Neuronal stem cell (in vitro differentiated cells): ENCODE measurements at regions not wholly inside any gene's neighbourhood (a gene's known extent, or its start where the extent isn't known, plus 50 kb on each side); places are given as distances from the start of the nearest gene placed in this dataset.
A peak's percentile ranks its signal among the peaks of the same experiment; 100 is the strongest.

ENCODE experiments used
- DNase-seq: peaks from one replicate; pipeline ENCODE4 v3.0.0-alpha.2; 2013; ENCODE audit warnings: low spot score
- H2AFZ ChIP-seq: one replicate; pipeline ENCODE4 v1.6.1; 2013; ENCODE audit warnings: mild to moderate bottlenecking, low read length, inconsistent platforms
- H2AK5ac ChIP-seq: 2 replicates; pipeline ENCODE4 v1.6.1; 2013; ENCODE audit warnings: low read depth, mild to moderate bottlenecking, inconsistent platforms, low read length, moderate library complexity, mixed read lengths
- H2BK120ac ChIP-seq: 2 replicates; pipeline ENCODE4 v1.6.1; 2013; ENCODE audit warnings: low read depth, mild to moderate bottlenecking, inconsistent platforms, low read length, moderate library complexity, mixed read lengths
- H2BK12ac ChIP-seq: one replicate; pipeline ENCODE4 v1.6.1; 2013; ENCODE audit warnings: low read length, inconsistent platforms
- H2BK15ac ChIP-seq: 2 replicates; pipeline ENCODE4 v1.6.1; 2013; ENCODE audit warnings: mild to moderate bottlenecking, low read length, inconsistent platforms, mixed read lengths
- H2BK5ac ChIP-seq: one replicate; pipeline ENCODE4 v1.6.1; 2013; ENCODE audit warnings: inconsistent platforms, mild to moderate bottlenecking, low read length, moderate library complexity
- H3K14ac ChIP-seq: one replicate; pipeline ENCODE4 v1.6.1; 2013; ENCODE audit warnings: low read length, inconsistent platforms
- H3K18ac ChIP-seq: 2 replicates; pipeline ENCODE4 v1.6.1; 2013; ENCODE audit warnings: low read length, inconsistent platforms
- H3K23ac ChIP-seq: 2 replicates; pipeline ENCODE4 v1.6.1; 2013; ENCODE audit warnings: low read depth, mild to moderate bottlenecking, mixed read lengths, low read length, inconsistent platforms; ENCODE audit not compliant: poor library complexity
- H3K27ac ChIP-seq: replicated peaks from 3 replicates; pipeline ENCODE4 v1.5.1; 2013; ENCODE audit warnings: low read length, inconsistent platforms
- H3K27me3 ChIP-seq, 3 experiments: 2 replicates each; pipeline ENCODE4 v1.6.1; 2013; ENCODE audit warnings: low read length in 3 of 3, mild to moderate bottlenecking in 2 of 3, inconsistent platforms in 1 of 3, low read depth in 1 of 3, mixed read lengths in 1 of 3, moderate library complexity in 1 of 3; ENCODE audit not compliant: control insufficient read depth in 3 of 3, insufficient read depth in 3 of 3
- H3K36me3 ChIP-seq, 2 donors: replicated peaks in 1 of 2; 2 replicates each; pipeline ENCODE4 v1.6.1; 2013; ENCODE audit warnings: low read length in 2 of 2; ENCODE audit not compliant: control insufficient read depth in 2 of 2, insufficient read depth in 2 of 2
- H3K4ac ChIP-seq: 2 replicates; pipeline ENCODE4 v1.6.1; 2013; ENCODE audit warnings: inconsistent platforms, mild to moderate bottlenecking, low read length, moderate library complexity
- H3K4me1 ChIP-seq, 2 donors: 1 replicate in 1 of 2; 2 replicates in 1 of 2; pipeline ENCODE4 v1.6.1; 2013; ENCODE audit warnings: low read length in 2 of 2, low read depth in 1 of 2; ENCODE audit not compliant: control insufficient read depth in 2 of 2, insufficient read depth in 1 of 2
- H3K4me2 ChIP-seq: one replicate; pipeline ENCODE4 v1.6.1; 2013; ENCODE audit warnings: mild to moderate bottlenecking, low read length, inconsistent platforms; ENCODE audit not compliant: insufficient read depth, poor library complexity, severe bottlenecking
- H3K4me3 ChIP-seq, 2 donors: 2 replicates each; pipeline ENCODE4 v1.5.1; 2013; ENCODE audit warnings: low read length in 2 of 2, mild to moderate bottlenecking in 2 of 2, inconsistent platforms in 1 of 2, moderate library complexity in 1 of 2
- H3K79me1 ChIP-seq: one replicate; pipeline ENCODE4 v1.6.1; 2013; ENCODE audit warnings: low read depth, mild to moderate bottlenecking, inconsistent platforms, low read length, moderate library complexity
- H3K9ac ChIP-seq: one replicate; pipeline ENCODE4 v1.6.1; 2013; ENCODE audit warnings: mild to moderate bottlenecking, low read depth, low read length, inconsistent platforms; ENCODE audit not compliant: poor library complexity
- H3K9me3 ChIP-seq, 2 donors: replicated peaks in 1 of 2; 2 replicates each; pipeline versions ENCODE3 to v1.6.1; 2013; ENCODE audit warnings: low read length in 2 of 2, mild to moderate bottlenecking in 2 of 2, inconsistent platforms in 1 of 2, low read depth in 1 of 2, mixed read lengths in 1 of 2, moderate library complexity in 1 of 2; ENCODE audit not compliant: control insufficient read depth in 2 of 2, insufficient read depth in 1 of 2
- H4K8ac ChIP-seq: one replicate; pipeline ENCODE4 v1.6.1; 2013; ENCODE audit warnings: low read depth, mild to moderate bottlenecking, inconsistent platforms, low read length, moderate library complexity
- H4K91ac ChIP-seq: one replicate; pipeline ENCODE4 v1.6.1; 2013; ENCODE audit warnings: low read length, low read depth, mild to moderate bottlenecking, inconsistent platforms; ENCODE audit not compliant: poor library complexity
- WGBS, 2 donors: extraction: QIAGEN DNeasy Blood & Tissue Kit; methylation state at CpG; one replicate each; pipeline ENCODE4 v1.1.7; 2013; ENCODE audit warnings: missing lambda C conversion rate in 2 of 2, mixed read lengths in 1 of 2; ENCODE audit not compliant: insufficient read length in 2 of 2, insufficient replicate concordance in 1 of 2; ENCODE audit errors: extremely low coverage in 2 of 2; 5-methylcytosine and 5-hydroxymethylcytosine counted together

DNA sequence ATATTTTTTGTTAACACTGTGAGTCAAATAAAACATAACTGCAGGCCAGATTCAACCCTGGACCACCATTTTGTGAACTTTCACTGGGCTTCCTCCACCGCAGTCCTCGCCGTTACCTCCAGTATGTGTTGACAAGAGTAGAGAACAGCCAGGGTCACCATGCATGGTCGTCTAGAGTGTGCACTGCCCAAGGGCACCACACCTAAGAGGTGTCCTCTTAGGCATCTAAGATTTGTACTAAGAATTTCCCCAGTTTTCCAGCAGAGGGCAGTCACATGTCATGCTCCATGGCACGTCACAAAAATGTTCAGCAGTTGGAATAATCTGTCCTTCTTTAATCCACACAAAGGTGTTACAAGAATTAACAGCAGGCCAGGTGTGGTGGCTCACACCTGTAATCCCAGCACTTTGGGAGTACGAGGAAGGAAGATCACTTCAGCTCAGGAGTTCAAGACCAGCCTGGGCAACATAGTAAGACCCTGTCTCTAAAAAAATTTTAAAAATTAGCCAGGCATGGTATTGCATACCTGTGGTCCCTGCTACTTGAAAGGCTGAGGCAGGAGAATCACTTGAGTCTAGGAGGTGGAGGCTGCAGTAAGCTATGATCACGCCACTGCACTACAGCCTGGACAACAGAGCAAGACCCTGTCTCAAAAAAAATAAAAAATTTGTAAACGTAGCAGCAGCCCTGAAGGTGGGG, 71.2 kb upstream of the FOXK1 start:
- H3K4me2 ChIP-seq = no peak overlapping the region
- no peak overlapping the region for H4K8ac ChIP-seq
- H3K36me3 ChIP-seq = no peaks in the 10 kb centered on the region
- peaks cover 4 to 12% of the 10 kb centered on the region in 2 donors for H3K4me1 ChIP-seq
- H2BK15ac ChIP-seq = no peak overlapping the region
- H3K27me3 ChIP-seq = no peaks in the 10 kb centered on the region
- no peak overlapping the region for H4K91ac ChIP-seq
- H3K18ac ChIP-seq = no peak overlapping the region
- no peak overlapping the region for H3K23ac ChIP-seq
- no peak overlapping the region for H3K4ac ChIP-seq
- H2BK120ac ChIP-seq = no peak overlapping the region
- H3K14ac ChIP-seq = no peak overlapping the region
- no peak overlapping the region for H2AFZ ChIP-seq
- WGBS, 2 donors = no CpG with 5 or more reads among the region's 8 CpGs
- H3K27ac ChIP-seq = no peak overlapping the region
- no peak overlapping the region for H2BK12ac ChIP-seq
- DNase-seq = peak; percentile 40
- H2AK5ac ChIP-seq = no peak overlapping the region
- H3K9me3 ChIP-seq = no peaks in the 10 kb centered on the region
- no peak overlapping the region for H3K9ac ChIP-seq
- no peak overlapping the region for H3K4me3 ChIP-seq
- H3K79me1 ChIP-seq = no peaks in the 10 kb centered on the region
- H2BK5ac ChIP-seq = no peak overlapping the region

DNA sequence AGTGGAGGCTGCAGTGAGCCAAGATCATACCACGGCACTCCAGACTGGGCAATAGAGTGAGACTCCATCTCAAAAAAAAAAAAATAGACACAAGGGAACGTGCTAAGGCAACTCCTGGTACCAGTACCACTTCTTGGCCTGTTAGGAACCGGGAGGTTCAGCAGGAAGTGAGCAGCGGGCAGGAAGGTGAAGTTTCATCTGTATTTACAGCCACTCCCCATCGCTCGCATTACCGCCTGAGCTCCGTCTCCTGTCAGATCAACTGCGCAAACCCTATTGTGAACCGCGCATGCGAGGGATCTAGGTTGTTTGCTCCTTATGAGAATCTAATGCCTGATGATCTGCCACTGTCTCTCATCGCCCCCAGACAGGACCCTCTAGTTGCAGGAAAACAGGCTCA, 69.9 kb upstream of the FOXK1 start:
- H2AK5ac ChIP-seq = no peak overlapping the region
- H2BK15ac ChIP-seq = no peak overlapping the region
- no peak overlapping the region for H2BK120ac ChIP-seq
- H3K4me3 ChIP-seq = no peak overlapping the region
- no peak overlapping the region for H2BK5ac ChIP-seq
- no peaks in the 10 kb centered on the region for H3K79me1 ChIP-seq
- H3K27ac ChIP-seq = no peak overlapping the region
- H3K4me1 ChIP-seq = peaks cover 4 to 12% of the 10 kb centered on the region in 2 donors
- no peak overlapping the region for H2BK12ac ChIP-seq
- no peak overlapping the region for H4K91ac ChIP-seq
- no peak overlapping the region for H3K18ac ChIP-seq
- H3K9me3 ChIP-seq = no peaks in the 10 kb centered on the region
- no peak overlapping the region for H3K9ac ChIP-seq
- no peaks in the 10 kb centered on the region for H3K36me3 ChIP-seq
- no peak overlapping the region for H2AFZ ChIP-seq
- no peak overlapping the region for H3K4ac ChIP-seq
- H3K4me2 ChIP-seq = no peak overlapping the region
- DNase-seq = no peak
- no peak overlapping the region for H4K8ac ChIP-seq
- WGBS, 2 donors = no CpG with 5 or more reads among the region's 13 CpGs
- H3K23ac ChIP-seq = no peak overlapping the region
- H3K27me3 ChIP-seq = no peaks in the 10 kb centered on the region
- H3K14ac ChIP-seq = no peak overlapping the region

DNA sequence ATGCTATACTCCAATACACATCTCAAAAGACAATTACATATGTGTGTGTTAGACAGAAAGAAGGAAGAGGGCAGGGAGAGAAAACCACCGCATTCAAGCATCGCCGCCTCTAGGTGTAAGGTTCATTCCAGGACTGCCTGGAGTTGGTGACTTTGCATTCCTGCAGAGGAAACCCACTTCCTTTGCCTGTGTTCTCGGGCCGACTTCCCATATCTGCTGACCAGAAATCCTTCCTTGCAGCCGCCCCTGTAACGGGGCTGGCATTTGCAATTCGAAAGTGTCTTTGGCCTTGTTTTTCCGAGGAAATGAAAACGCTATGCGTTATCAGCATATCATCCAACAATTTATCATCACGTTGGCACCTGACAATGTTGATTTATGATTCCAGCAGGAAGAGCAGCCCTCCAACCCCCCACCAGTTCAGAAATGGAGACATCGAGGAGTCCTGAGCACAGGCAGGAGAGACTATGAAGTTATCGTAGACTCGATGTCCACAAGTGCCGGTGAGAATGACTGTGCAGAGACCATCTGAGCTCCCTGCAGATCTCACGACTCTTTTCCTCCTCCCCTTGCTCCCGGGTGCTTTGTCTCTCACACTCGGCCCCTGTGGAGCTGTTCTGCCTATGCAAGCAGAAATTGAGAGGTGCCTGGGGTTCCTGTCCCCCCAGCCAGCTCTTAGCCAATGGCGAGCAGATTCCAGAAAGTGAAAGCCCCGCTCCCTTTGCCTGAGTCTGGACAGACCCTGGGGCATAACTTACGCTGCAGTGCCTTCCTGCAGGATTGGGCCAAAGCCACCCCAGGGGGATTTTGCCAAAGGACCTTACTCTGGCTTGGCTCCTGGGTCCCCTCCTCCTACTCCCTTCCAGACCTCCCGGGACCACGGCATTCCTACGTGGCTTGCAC, 68.9 kb upstream of the FOXK1 start:
- Histone ChIP-seq H3K4me3 (no peak overlapping the region), H2BK12ac (no peak overlapping the region), H4K91ac (no peak overlapping the region), H3K4ac (no peak overlapping the region), H3K27me3 (no peaks in the 10 kb centered on the region), H3K9ac (no peak overlapping the region), H2AFZ (peak overlapping the region; percentile 91), H2BK120ac (no peak overlapping the region), H3K27ac (no peak overlapping the region), H2BK15ac (no peak overlapping the region), H3K4me1 (peaks cover 4 to 12% of the 10 kb centered on the region in 2 donors), H2BK5ac (no peak overlapping the region), H3K14ac (no peak overlapping the region), H3K79me1 (no peaks in the 10 kb centered on the region), H4K8ac (no peak overlapping the region), H3K36me3 (no peaks in the 10 kb centered on the region), H3K23ac (peak overlapping the region; percentile 35), H3K18ac (peak overlapping the region; percentile 18), H2AK5ac (no peak overlapping the region), H3K4me2 (no peak overlapping the region), H3K9me3 (no peaks in the 10 kb centered on the region)
- no peak for DNase-seq
- WGBS, 2 donors = no CpG with 5 or more reads among the region's 25 CpGs

DNA sequence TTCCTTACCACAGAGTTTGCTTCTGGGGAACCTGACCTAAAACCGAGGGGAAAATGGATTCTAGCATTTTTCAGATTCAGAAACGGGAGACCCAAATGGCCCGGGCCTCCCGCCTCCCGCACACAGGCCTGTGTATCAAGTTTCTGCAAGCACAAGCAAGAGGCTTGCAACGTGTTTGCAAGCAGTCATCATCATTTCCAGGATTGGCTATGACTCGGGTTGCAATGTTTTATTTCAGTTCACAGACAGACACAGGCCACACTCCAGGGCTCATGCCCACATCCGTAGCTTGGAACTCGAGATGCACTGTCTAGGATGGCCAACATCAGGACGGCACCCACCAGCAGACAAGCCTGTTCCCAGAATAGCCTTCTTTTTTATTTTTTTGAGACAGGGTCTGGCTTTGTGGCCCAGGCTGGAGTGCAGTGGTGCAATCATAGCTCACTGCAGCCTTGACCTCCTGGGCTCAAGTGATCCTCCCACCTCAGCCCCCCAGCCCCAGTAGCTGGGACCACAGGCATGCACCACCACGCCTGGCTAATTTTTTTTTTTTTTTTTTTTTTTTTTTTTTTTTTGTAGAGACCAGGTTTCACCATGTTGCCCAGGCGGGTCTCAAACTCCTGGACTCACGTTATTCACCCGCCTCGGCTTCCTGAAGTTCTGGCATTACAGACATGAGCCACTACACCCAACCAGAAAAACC, 68.1 kb upstream of the FOXK1 start:
- WGBS, 2 donors = no CpG with 5 or more reads among the region's 15 CpGs
- H2AFZ ChIP-seq = peak overlapping the region; percentile 91
- no peak overlapping the region for H2AK5ac ChIP-seq
- H4K8ac ChIP-seq = no peak overlapping the region
- no peaks in the 10 kb centered on the region for H3K27me3 ChIP-seq
- peak overlapping the region; percentile 18 for H3K18ac ChIP-seq
- no peaks in the 10 kb centered on the region for H3K79me1 ChIP-seq
- H3K23ac ChIP-seq = no peak overlapping the region
- H3K14ac ChIP-seq = no peak overlapping the region
- no peak for DNase-seq
- H4K91ac ChIP-seq = no peak overlapping the region
- H3K4ac ChIP-seq = no peak overlapping the region
- no peak overlapping the region for H2BK120ac ChIP-seq
- H3K9me3 ChIP-seq = no peaks in the 10 kb centered on the region
- no peak overlapping the region for H3K4me2 ChIP-seq
- H3K9ac ChIP-seq = no peak overlapping the region
- H3K4me3 ChIP-seq = no peak overlapping the region
- no peak overlapping the region for H2BK12ac ChIP-seq
- H3K4me1 ChIP-seq = peaks cover 4 to 12% of the 10 kb centered on the region in 2 donors
- no peak overlapping the region for H2BK5ac ChIP-seq
- H3K36me3 ChIP-seq = no peaks in the 10 kb centered on the region
- H3K27ac ChIP-seq = no peak overlapping the region
- H2BK15ac ChIP-seq = no peak overlapping the region
